ENCODE measurements at regions not wholly inside any gene's neighbourhood (a gene's known extent, or its start where the extent isn't known, plus 50 kb on each side); places are given as distances from the start of the nearest gene placed in this dataset.

- Histone ChIP-seq H2AFZ (replicated peaks; ENCODE audit: low read length, poor library complexity) (no peak overlapping the region), H2BK5ac (ENCODE audit: low read depth, low read length, poor library complexity, severe bottlenecking) (no peak overlapping the region), H4K5ac (ENCODE audit: low read depth, low read length) (no peak overlapping the region), H2BK15ac (ENCODE audit: low read depth, low read length) (no peak overlapping the region), H2AK9ac (replicated peaks; ENCODE audit: low read depth, low read length, poor library complexity) (no peak overlapping the region), H3K4me3 (ENCODE audit: insufficient read depth, low read depth, low read length) (no peak overlapping the region), H3K4ac (ENCODE audit: low read depth, low read length) (no peak overlapping the region), H4K20me1 (ENCODE audit: insufficient read depth, low read length) (no peaks in the 10 kb centered on the region), H2AK5ac (ENCODE audit: low read depth, low read length) (no peak overlapping the region), H2BK120ac (ENCODE audit: low read depth, low read length) (no peak overlapping the region), H3K36me3 (ENCODE audit: control insufficient read depth, insufficient read depth, low read length) (no peaks in the 10 kb centered on the region), H3K9me3 (ENCODE audit: control insufficient read depth, insufficient read depth, low read length) (peaks cover 18% of the 10 kb centered on the region), H4K8ac (ENCODE audit: low read depth in 2 of 2, low read length in 2 of 2) (no peak overlapping the region), H3K9me1 (ENCODE audit: insufficient read depth, low read length) (no peaks in the 10 kb centered on the region), H2BK20ac (ENCODE audit: low read depth, low read length) (no peak overlapping the region), H3K14ac (replicated peaks; ENCODE audit: low read depth, low read length) (no peak overlapping the region), H3K56ac (ENCODE audit: extremely low read depth, insufficient read depth, low read length) (no peak overlapping the region), H3K4me2 (ENCODE audit: low read depth, low read length) (no peak overlapping the region), H3K27ac (ENCODE audit: insufficient read depth, low read length) (no peak overlapping the region), H3K9ac (ENCODE audit: low read depth, low read length) (no peak overlapping the region), H3K79me1 (ENCODE audit: low read depth in 1 of 2, low read length in 2 of 2) (no peaks in the 10 kb centered on the region), H3K23ac (ENCODE audit: low read depth, low read length) (no peak overlapping the region), H3K18ac (ENCODE audit: low read depth, low read length) (no peak overlapping the region), H3K4me1 (ENCODE audit: control insufficient read depth, insufficient read depth, low read length) (no peaks in the 10 kb centered on the region), H3K27me3 (ENCODE audit: control insufficient read depth, insufficient read depth, low read length) (no peaks in the 10 kb centered on the region), H4K91ac (ENCODE audit: insufficient read depth, low read depth, low read length) (no peak overlapping the region)
- DNase-seq = no peak
- TF ChIP-seq BHLHE40 (IDR thresholded peaks at IDR 0.05; ENCODE audit: low read depth, low read length) (no peak), RFX5 (IDR thresholded peaks at IDR 0.05; ENCODE audit: low read depth, low read length) (no peak), CEBPB (IDR thresholded peaks at IDR 0.05; ENCODE audit: low read depth, low read length) (no peak), FOS (IDR thresholded peaks at IDR 0.05; ENCODE audit: low read depth, low read length) (no peak), MAZ (IDR thresholded peaks at IDR 0.05; ENCODE audit: borderline replicate concordance, low read depth, low read length) (no peak), MXI1 (IDR thresholded peaks at IDR 0.05; ENCODE audit: borderline replicate concordance, low read depth, low read length) (no peak), RCOR1 (IDR thresholded peaks at IDR 0.05; ENCODE audit: insufficient replicate concordance, low read length) (no peak)
- TF ChIP-seq, protein P1, sequence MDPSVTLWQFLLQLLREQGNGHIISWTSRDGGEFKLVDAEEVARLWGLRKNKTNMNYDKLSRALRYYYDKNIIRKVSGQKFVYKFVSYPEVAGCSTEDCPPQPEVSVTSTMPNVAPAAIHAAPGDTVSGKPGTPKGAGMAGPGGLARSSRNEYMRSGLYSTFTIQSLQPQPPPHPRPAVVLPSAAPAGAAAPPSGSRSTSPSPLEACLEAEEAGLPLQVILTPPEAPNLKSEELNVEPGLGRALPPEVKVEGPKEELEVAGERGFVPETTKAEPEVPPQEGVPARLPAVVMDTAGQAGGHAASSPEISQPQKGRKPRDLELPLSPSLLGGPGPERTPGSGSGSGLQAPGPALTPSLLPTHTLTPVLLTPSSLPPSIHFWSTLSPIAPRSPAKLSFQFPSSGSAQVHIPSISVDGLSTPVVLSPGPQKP (IDR thresholded peaks at IDR 0.05; ENCODE audit: borderline replicate concordance, low read depth, low read length) = no peak
- TF ChIP-seq, protein P2, sequence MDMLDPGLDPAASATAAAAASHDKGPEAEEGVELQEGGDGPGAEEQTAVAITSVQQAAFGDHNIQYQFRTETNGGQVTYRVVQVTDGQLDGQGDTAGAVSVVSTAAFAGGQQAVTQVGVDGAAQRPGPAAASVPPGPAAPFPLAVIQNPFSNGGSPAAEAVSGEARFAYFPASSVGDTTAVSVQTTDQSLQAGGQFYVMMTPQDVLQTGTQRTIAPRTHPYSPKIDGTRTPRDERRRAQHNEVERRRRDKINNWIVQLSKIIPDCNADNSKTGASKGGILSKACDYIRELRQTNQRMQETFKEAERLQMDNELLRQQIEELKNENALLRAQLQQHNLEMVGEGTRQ (IDR thresholded peaks at IDR 0.05; ENCODE audit: low read depth, low read length) = no peak
- TF ChIP-seq, protein P3, sequence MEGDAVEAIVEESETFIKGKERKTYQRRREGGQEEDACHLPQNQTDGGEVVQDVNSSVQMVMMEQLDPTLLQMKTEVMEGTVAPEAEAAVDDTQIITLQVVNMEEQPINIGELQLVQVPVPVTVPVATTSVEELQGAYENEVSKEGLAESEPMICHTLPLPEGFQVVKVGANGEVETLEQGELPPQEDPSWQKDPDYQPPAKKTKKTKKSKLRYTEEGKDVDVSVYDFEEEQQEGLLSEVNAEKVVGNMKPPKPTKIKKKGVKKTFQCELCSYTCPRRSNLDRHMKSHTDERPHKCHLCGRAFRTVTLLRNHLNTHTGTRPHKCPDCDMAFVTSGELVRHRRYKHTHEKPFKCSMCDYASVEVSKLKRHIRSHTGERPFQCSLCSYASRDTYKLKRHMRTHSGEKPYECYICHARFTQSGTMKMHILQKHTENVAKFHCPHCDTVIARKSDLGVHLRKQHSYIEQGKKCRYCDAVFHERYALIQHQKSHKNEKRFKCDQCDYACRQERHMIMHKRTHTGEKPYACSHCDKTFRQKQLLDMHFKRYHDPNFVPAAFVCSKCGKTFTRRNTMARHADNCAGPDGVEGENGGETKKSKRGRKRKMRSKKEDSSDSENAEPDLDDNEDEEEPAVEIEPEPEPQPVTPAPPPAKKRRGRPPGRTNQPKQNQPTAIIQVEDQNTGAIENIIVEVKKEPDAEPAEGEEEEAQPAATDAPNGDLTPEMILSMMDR (conservative IDR thresholded peaks at IDR 0.05; ENCODE audit: low read depth, low read length) = no peak
- ATAC-seq (ENCODE audit: low read depth) = no peak
- 0% methylated on average over 1 of the region's 6 CpGs; no CpG with 5 or more reads in 1 of the 2 experiments for WGBS, 2 experiments (ENCODE audit: extremely low coverage in 2 of 2, insufficient read length in 1 of 2)
- dilution Hi-C loops (cut with HindIII; ENCODE audit: low sequenced_read_pairs, unreplicated experiment) (no loop called here), intact Hi-C loops (cut with micrococcal nuclease) (no loop called here), in situ Hi-C loops (cut with MboI; ENCODE audit: low sequenced_read_pairs) (no loop called here)
- ChIA-PET POLR2A (ENCODE audit: unreplicated experiment) (no interaction called here), CTCF (no interaction called here)
- no TSS peak for BruUV-seq (replicated peaks)
These were observed 362.3 kb upstream of the RGMA start for GRCh38 chr15:93451265-93451664.
